MM.1S (cell line): ENCODE measurements at regions not wholly inside any gene's neighbourhood (a gene's known extent, or its start where the extent isn't known, plus 50 kb on each side); places are given as distances from the start of the nearest gene placed in this dataset.

ENCODE experiments used
- CTCF ChIP-seq: fragments of 300-600 bp; sonication (generic); IDR thresholded peaks from 2 replicates; pipeline ENCODE4 v1.5.1; 2016; ENCODE audit warnings: antibody characterized with exemption, low read length, mixed read lengths
- EZH2phosphoT487 ChIP-seq: fragments of 300-600 bp; sonication (generic); IDR thresholded peaks from 2 replicates; pipeline ENCODE4 v1.6.1; 2018; ENCODE audit warnings: antibody characterized with exemption, low read length

- TF ChIP-seq CTCF, result no peak
- no peak for TF ChIP-seq EZH2phosphoT487
Measured at GRCh38 chr5:167813389-167813788, 478.1 kb upstream of the WWC1 start.
